H9 (cell line): ENCODE measurements at regions not wholly inside any gene's neighbourhood (a gene's known extent, or its start where the extent isn't known, plus 50 kb on each side); places are given as distances from the start of the nearest gene placed in this dataset.

Source experiments
- DNase-seq: peaks from one replicate; pipeline ENCODE4 v3.0.0-alpha.2; 2017
- H2AFZ ChIP-seq: one replicate; pipeline ENCODE4 v1.6.1; 2013; ENCODE audit warnings: mild to moderate bottlenecking, low read length, control low read depth, moderate library complexity
- H2AK5ac ChIP-seq: 2 replicates; pipeline ENCODE4 v1.6.1; 2013; ENCODE audit warnings: low read length, control low read depth, mixed read lengths; ENCODE audit not compliant: insufficient read length
- H2BK120ac ChIP-seq: one replicate; pipeline ENCODE4 v1.6.1; 2013; ENCODE audit warnings: low read depth, mild to moderate bottlenecking, low read length, control low read depth, inconsistent platforms; ENCODE audit not compliant: poor library complexity, severe bottlenecking
- H2BK12ac ChIP-seq: 2 replicates; pipeline ENCODE4 v1.6.1; 2013; ENCODE audit warnings: low read length, control low read depth, mixed read lengths, low read depth; ENCODE audit not compliant: insufficient read length
- H2BK15ac ChIP-seq: 2 replicates; pipeline ENCODE4 v1.6.1; 2013; ENCODE audit warnings: low read depth, low read length, control low read depth
- H2BK20ac ChIP-seq: one replicate; pipeline ENCODE4 v1.6.1; 2013; ENCODE audit warnings: low read depth, mild to moderate bottlenecking, low read length, control low read depth, inconsistent platforms; ENCODE audit not compliant: poor library complexity, severe bottlenecking
- H2BK5ac ChIP-seq: 2 replicates; pipeline ENCODE4 v1.6.1; 2013; ENCODE audit warnings: low read length, control low read depth, mixed read lengths; ENCODE audit not compliant: insufficient read length
- H3K14ac ChIP-seq: 2 replicates; pipeline ENCODE4 v1.6.1; 2013; ENCODE audit warnings: low read length, control low read depth; ENCODE audit not compliant: insufficient read depth
- H3K18ac ChIP-seq: 2 replicates; pipeline ENCODE4 v1.6.1; 2013; ENCODE audit warnings: low read depth, mild to moderate bottlenecking, mixed read lengths, low read length, control low read depth; ENCODE audit not compliant: insufficient read length
- H3K23ac ChIP-seq: 2 replicates; pipeline ENCODE4 v1.6.1; 2013; ENCODE audit warnings: low read length, control low read depth, mixed read lengths, low read depth; ENCODE audit not compliant: insufficient read length
- H3K23me2 ChIP-seq: 2 replicates; pipeline ENCODE4 v1.6.1; 2013; ENCODE audit warnings: low read depth, mild to moderate bottlenecking, mixed read lengths, low read length, control low read depth; ENCODE audit not compliant: insufficient read length, poor library complexity, severe bottlenecking
- H3K27ac ChIP-seq: 2 replicates; pipeline ENCODE4 v1.5.1; 2013; ENCODE audit warnings: low read length, control low read depth, mixed read lengths, low read depth; ENCODE audit not compliant: insufficient read length
- H3K27me3 ChIP-seq: 2 replicates; pipeline ENCODE4 v1.6.1; 2013; ENCODE audit warnings: low read length, control low read depth, inconsistent platforms; ENCODE audit not compliant: insufficient read depth
- H3K4ac ChIP-seq: 2 replicates; pipeline ENCODE4 v1.6.1; 2013; ENCODE audit warnings: low read depth, mild to moderate bottlenecking, control low read depth, inconsistent platforms, low read length, moderate library complexity
- H3K4me1 ChIP-seq: 2 replicates; pipeline ENCODE4 v1.6.1; 2013; ENCODE audit warnings: low read length, control low read depth, inconsistent platforms; ENCODE audit not compliant: insufficient read depth
- H3K4me2 ChIP-seq: 2 replicates; pipeline ENCODE4 v1.6.1; 2013; ENCODE audit warnings: low read length, control low read depth, mixed read lengths; ENCODE audit not compliant: insufficient read length, insufficient read depth
- H3K56ac ChIP-seq: 2 replicates; pipeline ENCODE4 v1.6.1; 2013; ENCODE audit warnings: low read depth, mild to moderate bottlenecking, mixed read lengths, low read length, control low read depth; ENCODE audit not compliant: insufficient read length
- H3K79me1 ChIP-seq: 2 replicates; pipeline ENCODE4 v1.6.1; 2013; ENCODE audit warnings: low read depth, mild to moderate bottlenecking, moderate library complexity, low read length, control low read depth, inconsistent platforms; ENCODE audit not compliant: insufficient read depth, poor library complexity, severe bottlenecking
- H3K79me2 ChIP-seq: 2 replicates; pipeline ENCODE4 v1.6.1; 2013; ENCODE audit warnings: low read length, control low read depth, inconsistent platforms; ENCODE audit not compliant: insufficient read depth
- H3K9ac ChIP-seq: 2 replicates; pipeline ENCODE4 v1.6.1; 2013; ENCODE audit warnings: low read length, control low read depth, mixed read lengths; ENCODE audit not compliant: insufficient read length; ENCODE audit errors: extremely low read depth
- H3K9me3 ChIP-seq: one replicate; pipeline ENCODE4 v1.6.1; 2013; ENCODE audit warnings: low read depth, low read length, inconsistent platforms; ENCODE audit not compliant: control insufficient read depth
- H3T11ph ChIP-seq: one replicate; pipeline ENCODE4 v1.6.1; 2013; ENCODE audit warnings: mild to moderate bottlenecking, low read length, control low read depth, inconsistent platforms
- H4K20me1 ChIP-seq: one replicate; pipeline ENCODE4 v1.6.1; 2013; ENCODE audit not compliant: control insufficient read depth, insufficient read length, insufficient read depth
- H4K5ac ChIP-seq: 2 replicates; pipeline ENCODE4 v1.6.1; 2013; ENCODE audit warnings: low read depth, mild to moderate bottlenecking, mixed read lengths, low read length, control low read depth; ENCODE audit not compliant: insufficient read length
- H4K8ac ChIP-seq: replicated peaks from 2 replicates; pipeline ENCODE4 v1.6.1; 2013; ENCODE audit warnings: low read length, control low read depth, mixed read lengths, low read depth; ENCODE audit not compliant: insufficient read length
- H4K91ac ChIP-seq: 2 replicates; pipeline ENCODE4 v1.6.1; 2013; ENCODE audit warnings: low read depth, mild to moderate bottlenecking, moderate library complexity, mixed read lengths, low read length, control low read depth; ENCODE audit not compliant: insufficient read length
- H3K27ac Mint-ChIP-seq, 3 experiments: 2 replicates in 2 of 3; 3 replicates in 1 of 3; pipeline ENCODE4 v1.8.0; 2020 to 2021; ENCODE audit warnings: mixed read lengths in 3 of 3, mild to moderate bottlenecking in 1 of 3, moderate library complexity in 1 of 3
- H3K27me3 Mint-ChIP-seq: 2 replicates; pipeline ENCODE4 v1.8.0; 2021; ENCODE audit warnings: low read depth, mild to moderate bottlenecking, moderate library complexity, mixed read lengths
- H3K36me3 Mint-ChIP-seq, 3 experiments: 2 replicates in 2 of 3; 3 replicates in 1 of 3; pipeline ENCODE4 v1.8.0; 2020 to 2021; ENCODE audit warnings: low read depth in 3 of 3, mixed read lengths in 3 of 3; ENCODE audit not compliant: insufficient read depth in 1 of 3
- H3K4me1 Mint-ChIP-seq, 2 experiments: 2 replicates each; pipeline ENCODE4 v1.8.0; 2020; ENCODE audit warnings: mixed read lengths in 2 of 2
- H3K4me3 Mint-ChIP-seq, 2 experiments: 2 replicates in 1 of 2; 3 replicates in 1 of 2; pipeline ENCODE4 v1.8.0; 2020 to 2021; ENCODE audit warnings: mild to moderate bottlenecking in 2 of 2, mixed read lengths in 2 of 2, moderate library complexity in 1 of 2
- H3K9me3 Mint-ChIP-seq, 2 experiments: 2 replicates in 1 of 2; 3 replicates in 1 of 2; pipeline ENCODE4 v1.8.0; 2020; ENCODE audit warnings: mild to moderate bottlenecking in 2 of 2, mixed read lengths in 2 of 2, moderate library complexity in 1 of 2
- CTCF ChIP-seq: fragments of 200-600 bp; sonication (generic); conservative IDR thresholded peaks from 3 replicates; pipeline ENCODE4 v1.8.0; 2021; ENCODE audit warnings: antibody characterized with exemption, mild to moderate bottlenecking
- WGBS: extraction: QIAGEN DNeasy Blood & Tissue Kit; methylation state at CpG from one replicate; pipeline ENCODE4 v1.1.7; 2013; ENCODE audit warnings: missing lambda C conversion rate, low lambda C conversion rate, mixed read lengths; ENCODE audit not compliant: insufficient read length; ENCODE audit errors: extremely low coverage; 5-methylcytosine and 5-hydroxymethylcytosine counted together

GRCh38 chr22:47676685-47677084 is 914.2 kb downstream of the TBC1D22A start:
- H3K56ac ChIP-seq, result no peak overlapping the region
- no peak overlapping the region for H3K23ac ChIP-seq
- no peak overlapping the region for H3T11ph ChIP-seq
- Mint-ChIP-seq H3K27me3 (peaks cover 39% of the 10 kb centered on the region), H3K4me3 (no peak overlapping the region; a peak in 1 of 5 replicates), H3K9me3 (peaks cover 5 to 11% of the 10 kb centered on the region in 2 experiments), H3K36me3 (peaks cover 2 to 5% (median 5%) of the 10 kb centered on the region in 3 experiments), H3K27ac (no peak overlapping the region; a peak in 1 of 7 replicates), H3K4me1 (peaks cover 69 to 72% of the 10 kb centered on the region in 2 experiments)
- no CpG with 5 or more reads among the region's 3 CpGs for WGBS
- H3K4ac ChIP-seq, result no peak overlapping the region
- no peak overlapping the region for H2BK12ac ChIP-seq
- no peak overlapping the region for H4K5ac ChIP-seq
- H2AFZ ChIP-seq, result no peak overlapping the region
- H3K79me2 ChIP-seq, result no peaks in the 10 kb centered on the region
- DNase-seq, result no peak
- no peak overlapping the region for H2BK15ac ChIP-seq
- no peaks in the 10 kb centered on the region for H3K79me1 ChIP-seq
- peaks cover 22% of the 10 kb centered on the region; the same call in 1 of the 2 replicates for H3K4me1 ChIP-seq
- no peak overlapping the region for H4K8ac ChIP-seq
- peak overlapping the region; percentile 24; the same call in 1 of the 2 replicates for H3K14ac ChIP-seq
- no peak overlapping the region for H2BK5ac ChIP-seq
- no peak overlapping the region for H2BK20ac ChIP-seq
- H3K4me2 ChIP-seq, result no peak overlapping the region
- H2BK120ac ChIP-seq, result no peak overlapping the region
- no peak overlapping the region for H3K18ac ChIP-seq
- H4K91ac ChIP-seq, result no peak overlapping the region
- TF ChIP-seq CTCF, result no peak
- H2AK5ac ChIP-seq, result no peak overlapping the region
- H3K27me3 ChIP-seq, result no peaks in the 10 kb centered on the region
- no peaks in the 10 kb centered on the region for H3K9me3 ChIP-seq
- no peaks in the 10 kb centered on the region for H3K23me2 ChIP-seq
- no peak overlapping the region for H3K9ac ChIP-seq
- H4K20me1 ChIP-seq, result no peaks in the 10 kb centered on the region
- no peak overlapping the region for H3K27ac ChIP-seq
